ENCODE measurements at regions not wholly inside any gene's neighbourhood (a gene's known extent, or its start where the extent isn't known, plus 50 kb on each side); places are given as distances from the start of the nearest gene placed in this dataset.

- TF ChIP-seq, protein P1, sequence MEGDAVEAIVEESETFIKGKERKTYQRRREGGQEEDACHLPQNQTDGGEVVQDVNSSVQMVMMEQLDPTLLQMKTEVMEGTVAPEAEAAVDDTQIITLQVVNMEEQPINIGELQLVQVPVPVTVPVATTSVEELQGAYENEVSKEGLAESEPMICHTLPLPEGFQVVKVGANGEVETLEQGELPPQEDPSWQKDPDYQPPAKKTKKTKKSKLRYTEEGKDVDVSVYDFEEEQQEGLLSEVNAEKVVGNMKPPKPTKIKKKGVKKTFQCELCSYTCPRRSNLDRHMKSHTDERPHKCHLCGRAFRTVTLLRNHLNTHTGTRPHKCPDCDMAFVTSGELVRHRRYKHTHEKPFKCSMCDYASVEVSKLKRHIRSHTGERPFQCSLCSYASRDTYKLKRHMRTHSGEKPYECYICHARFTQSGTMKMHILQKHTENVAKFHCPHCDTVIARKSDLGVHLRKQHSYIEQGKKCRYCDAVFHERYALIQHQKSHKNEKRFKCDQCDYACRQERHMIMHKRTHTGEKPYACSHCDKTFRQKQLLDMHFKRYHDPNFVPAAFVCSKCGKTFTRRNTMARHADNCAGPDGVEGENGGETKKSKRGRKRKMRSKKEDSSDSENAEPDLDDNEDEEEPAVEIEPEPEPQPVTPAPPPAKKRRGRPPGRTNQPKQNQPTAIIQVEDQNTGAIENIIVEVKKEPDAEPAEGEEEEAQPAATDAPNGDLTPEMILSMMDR (IDR thresholded peaks at IDR 0.05), result no peak
- no peak for TF ChIP-seq POLR2A (IDR thresholded peaks at IDR 0.05)
Measured at GRCh38 chr4:134529629-134530028, 328.0 kb upstream of the PABPC4L start.

Data from thyroid gland (tissue), 4 donors.